ENCODE measurements at regions not wholly inside any gene's neighbourhood (a gene's known extent, or its start where the extent isn't known, plus 50 kb on each side); places are given as distances from the start of the nearest gene placed in this dataset.

DNA sequence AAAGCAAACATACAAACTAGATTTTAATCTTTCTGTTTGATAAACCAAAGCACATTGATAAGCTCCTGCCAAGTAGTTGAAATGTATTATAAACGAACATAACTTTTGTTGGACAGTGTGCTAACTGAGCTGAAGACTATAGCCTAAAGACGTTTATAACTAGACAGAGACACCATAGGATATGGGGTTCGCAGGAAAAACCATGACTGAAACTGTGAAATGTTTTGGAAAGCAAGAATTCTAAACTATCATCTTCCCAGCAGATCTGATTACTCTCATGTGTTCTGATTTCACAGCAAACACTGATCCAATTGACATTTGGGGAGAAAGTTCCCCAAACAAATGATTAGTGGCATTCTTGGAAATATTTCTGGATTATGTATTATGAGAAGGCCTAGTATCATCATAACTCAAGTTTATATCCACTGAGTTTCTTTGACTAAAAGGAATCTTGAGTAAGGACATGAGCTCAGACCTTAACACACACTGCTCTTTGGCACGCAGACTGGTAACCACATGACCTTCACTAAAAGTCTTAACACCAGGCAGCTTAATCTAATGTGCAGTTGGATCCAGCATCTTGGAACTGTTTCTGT, 375.2 kb downstream of the ZNF608 start:
- no peak for TF ChIP-seq EZH2 (IDR thresholded peaks at IDR 0.05; ENCODE audit: insufficient read depth, poor library complexity, severe bottlenecking)
- no peak for TF ChIP-seq EZH2phosphoT487 (IDR thresholded peaks at IDR 0.05; ENCODE audit: insufficient read depth, low read depth)
